ENCODE measurements at regions not wholly inside any gene's neighbourhood (a gene's known extent, or its start where the extent isn't known, plus 50 kb on each side); places are given as distances from the start of the nearest gene placed in this dataset.

DNA sequence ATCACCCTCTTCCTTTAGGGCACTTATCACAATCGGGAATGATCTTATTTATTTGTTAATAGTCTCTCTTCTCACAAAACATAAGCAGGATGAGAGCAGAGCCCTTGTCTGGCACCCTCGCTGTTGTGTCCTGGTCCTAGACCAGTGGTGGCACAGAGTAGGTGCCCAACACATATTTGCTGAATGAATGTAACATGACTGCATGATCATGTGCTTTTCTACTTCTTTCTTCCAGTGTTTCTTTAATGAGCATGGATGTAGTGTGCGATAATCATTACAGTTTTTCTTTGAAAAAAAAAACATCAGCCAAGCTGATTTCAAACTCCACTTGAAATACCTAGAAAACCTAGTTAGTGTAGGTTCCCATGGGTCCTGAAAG lies 164.1 kb downstream of the CHIC2 start:
- peaks cover 11% of the 10 kb centered on the region for H3K27me3 Mint-ChIP-seq (ENCODE audit: insufficient read depth, low read depth, poor library complexity)
- H2AFZ ChIP-seq: no peak overlapping the region
- no peak for ATAC-seq

More for the DNA sequence above, 164.1 kb downstream of the CHIC2 start:
- Mint-ChIP-seq H3K27ac (no peak overlapping the region), H3K36me3 (ENCODE audit: low read depth) (no peaks in the 10 kb centered on the region), H3K4me1 (peaks cover 9% of the 10 kb centered on the region), H3K4me3 (no peak overlapping the region), H3K9me3 (no peaks in the 10 kb centered on the region)
- H3K4me2 ChIP-seq: no peak overlapping the region
- no peaks in the 10 kb centered on the region for H3K27me3 ChIP-seq (ENCODE audit: insufficient read depth)
- no peaks in the 10 kb centered on the region for H3K79me2 ChIP-seq (replicated peaks; ENCODE audit: insufficient read depth)
- no peak for TF ChIP-seq ZNF331 (CRISPR knock-in tag; IDR thresholded peaks at IDR 0.05; ENCODE audit: low read depth)
- TF ChIP-seq, protein P1, sequence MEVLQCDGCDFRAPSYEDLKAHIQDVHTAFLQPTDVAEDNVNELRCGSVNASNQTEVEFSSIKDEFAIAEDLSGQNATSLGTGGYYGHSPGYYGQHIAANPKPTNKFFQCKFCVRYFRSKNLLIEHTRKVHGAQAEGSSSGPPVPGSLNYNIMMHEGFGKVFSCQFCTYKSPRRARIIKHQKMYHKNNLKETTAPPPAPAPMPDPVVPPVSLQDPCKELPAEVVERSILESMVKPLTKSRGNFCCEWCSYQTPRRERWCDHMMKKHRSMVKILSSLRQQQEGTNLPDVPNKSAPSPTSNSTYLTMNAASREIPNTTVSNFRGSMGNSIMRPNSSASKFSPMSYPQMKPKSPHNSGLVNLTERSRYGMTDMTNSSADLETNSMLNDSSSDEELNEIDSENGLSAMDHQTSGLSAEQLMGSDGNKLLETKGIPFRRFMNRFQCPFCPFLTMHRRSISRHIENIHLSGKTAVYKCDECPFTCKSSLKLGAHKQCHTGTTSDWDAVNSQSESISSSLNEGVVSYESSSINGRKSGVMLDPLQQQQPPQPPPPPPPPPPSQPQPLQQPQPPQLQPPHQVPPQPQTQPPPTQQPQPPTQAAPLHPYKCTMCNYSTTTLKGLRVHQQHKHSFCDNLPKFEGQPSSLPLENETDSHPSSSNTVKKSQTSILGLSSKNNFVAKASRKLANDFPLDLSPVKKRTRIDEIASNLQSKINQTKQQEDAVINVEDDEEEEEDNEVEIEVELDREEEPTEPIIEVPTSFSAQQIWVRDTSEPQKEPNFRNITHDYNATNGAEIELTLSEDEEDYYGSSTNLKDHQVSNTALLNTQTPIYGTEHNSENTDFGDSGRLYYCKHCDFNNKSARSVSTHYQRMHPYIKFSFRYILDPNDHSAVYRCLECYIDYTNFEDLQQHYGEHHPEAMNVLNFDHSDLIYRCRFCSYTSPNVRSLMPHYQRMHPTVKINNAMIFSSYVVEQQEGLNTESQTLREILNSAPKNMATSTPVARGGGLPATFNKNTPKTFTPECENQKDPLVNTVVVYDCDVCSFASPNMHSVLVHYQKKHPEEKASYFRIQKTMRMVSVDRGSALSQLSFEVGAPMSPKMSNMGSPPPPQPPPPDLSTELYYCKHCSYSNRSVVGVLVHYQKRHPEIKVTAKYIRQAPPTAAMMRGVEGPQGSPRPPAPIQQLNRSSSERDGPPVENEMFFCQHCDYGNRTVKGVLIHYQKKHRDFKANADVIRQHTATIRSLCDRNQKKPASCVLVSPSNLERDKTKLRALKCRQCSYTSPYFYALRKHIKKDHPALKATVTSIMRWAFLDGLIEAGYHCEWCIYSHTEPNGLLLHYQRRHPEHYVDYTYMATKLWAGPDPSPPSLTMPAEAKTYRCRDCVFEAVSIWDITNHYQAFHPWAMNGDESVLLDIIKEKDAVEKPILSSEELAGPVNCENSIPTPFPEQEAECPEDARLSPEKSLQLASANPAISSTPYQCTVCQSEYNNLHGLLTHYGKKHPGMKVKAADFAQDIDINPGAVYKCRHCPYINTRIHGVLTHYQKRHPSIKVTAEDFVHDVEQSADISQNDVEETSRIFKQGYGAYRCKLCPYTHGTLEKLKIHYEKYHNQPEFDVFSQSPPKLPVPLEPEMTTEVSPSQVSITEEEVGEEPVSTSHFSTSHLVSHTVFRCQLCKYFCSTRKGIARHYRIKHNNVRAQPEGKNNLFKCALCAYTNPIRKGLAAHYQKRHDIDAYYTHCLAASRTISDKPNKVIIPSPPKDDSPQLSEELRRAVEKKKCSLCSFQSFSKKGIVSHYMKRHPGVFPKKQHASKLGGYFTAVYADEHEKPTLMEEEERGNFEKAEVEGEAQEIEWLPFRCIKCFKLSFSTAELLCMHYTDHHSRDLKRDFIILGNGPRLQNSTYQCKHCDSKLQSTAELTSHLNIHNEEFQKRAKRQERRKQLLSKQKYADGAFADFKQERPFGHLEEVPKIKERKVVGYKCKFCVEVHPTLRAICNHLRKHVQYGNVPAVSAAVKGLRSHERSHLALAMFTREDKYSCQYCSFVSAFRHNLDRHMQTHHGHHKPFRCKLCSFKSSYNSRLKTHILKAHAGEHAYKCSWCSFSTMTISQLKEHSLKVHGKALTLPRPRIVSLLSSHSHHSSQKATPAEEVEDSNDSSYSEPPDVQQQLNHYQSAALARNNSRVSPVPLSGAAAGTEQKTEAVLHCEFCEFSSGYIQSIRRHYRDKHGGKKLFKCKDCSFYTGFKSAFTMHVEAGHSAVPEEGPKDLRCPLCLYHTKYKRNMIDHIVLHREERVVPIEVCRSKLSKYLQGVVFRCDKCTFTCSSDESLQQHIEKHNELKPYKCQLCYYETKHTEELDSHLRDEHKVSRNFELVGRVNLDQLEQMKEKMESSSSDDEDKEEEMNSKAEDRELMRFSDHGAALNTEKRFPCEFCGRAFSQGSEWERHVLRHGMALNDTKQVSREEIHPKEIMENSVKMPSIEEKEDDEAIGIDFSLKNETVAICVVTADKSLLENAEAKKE (CRISPR knock-in tag; IDR thresholded peaks at IDR 0.05): no peak
- no peak for TF ChIP-seq EZH2 (IDR thresholded peaks at IDR 0.05; ENCODE audit: low read depth, unreplicated experiment)
- TF ChIP-seq, protein P2, sequence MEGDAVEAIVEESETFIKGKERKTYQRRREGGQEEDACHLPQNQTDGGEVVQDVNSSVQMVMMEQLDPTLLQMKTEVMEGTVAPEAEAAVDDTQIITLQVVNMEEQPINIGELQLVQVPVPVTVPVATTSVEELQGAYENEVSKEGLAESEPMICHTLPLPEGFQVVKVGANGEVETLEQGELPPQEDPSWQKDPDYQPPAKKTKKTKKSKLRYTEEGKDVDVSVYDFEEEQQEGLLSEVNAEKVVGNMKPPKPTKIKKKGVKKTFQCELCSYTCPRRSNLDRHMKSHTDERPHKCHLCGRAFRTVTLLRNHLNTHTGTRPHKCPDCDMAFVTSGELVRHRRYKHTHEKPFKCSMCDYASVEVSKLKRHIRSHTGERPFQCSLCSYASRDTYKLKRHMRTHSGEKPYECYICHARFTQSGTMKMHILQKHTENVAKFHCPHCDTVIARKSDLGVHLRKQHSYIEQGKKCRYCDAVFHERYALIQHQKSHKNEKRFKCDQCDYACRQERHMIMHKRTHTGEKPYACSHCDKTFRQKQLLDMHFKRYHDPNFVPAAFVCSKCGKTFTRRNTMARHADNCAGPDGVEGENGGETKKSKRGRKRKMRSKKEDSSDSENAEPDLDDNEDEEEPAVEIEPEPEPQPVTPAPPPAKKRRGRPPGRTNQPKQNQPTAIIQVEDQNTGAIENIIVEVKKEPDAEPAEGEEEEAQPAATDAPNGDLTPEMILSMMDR (conservative IDR thresholded peaks at IDR 0.05; ENCODE audit: low read depth in 2 of 2): no peak
- no peak for TF ChIP-seq CREB1 (CRISPR knock-in tag; IDR thresholded peaks at IDR 0.05; ENCODE audit: low read depth)
- H3K4me1 ChIP-seq (ENCODE audit: insufficient read depth): peaks cover 6% of the 10 kb centered on the region; the same call in 1 of the 2 replicates
- H3K27ac ChIP-seq (ENCODE audit: low read depth): no peak overlapping the region
- DNase-seq (ENCODE audit: low spot score): no peak
- H3F3A ChIP-seq (replicated peaks; ENCODE audit: low read depth): no peaks in the 10 kb centered on the region
- H3K4me3 ChIP-seq: no peak overlapping the region
- no peaks in the 10 kb centered on the region for H3K36me3 ChIP-seq (ENCODE audit: insufficient read depth)
- no peaks in the 10 kb centered on the region for H3K9me2 ChIP-seq (ENCODE audit: insufficient read depth)
- H4K20me1 ChIP-seq (replicated peaks; ENCODE audit: insufficient read depth): no peaks in the 10 kb centered on the region

Measured in GM23338 (cell line).